ENCODE measurements at regions not wholly inside any gene's neighbourhood (a gene's known extent, or its start where the extent isn't known, plus 50 kb on each side); places are given as distances from the start of the nearest gene placed in this dataset.

DNA sequence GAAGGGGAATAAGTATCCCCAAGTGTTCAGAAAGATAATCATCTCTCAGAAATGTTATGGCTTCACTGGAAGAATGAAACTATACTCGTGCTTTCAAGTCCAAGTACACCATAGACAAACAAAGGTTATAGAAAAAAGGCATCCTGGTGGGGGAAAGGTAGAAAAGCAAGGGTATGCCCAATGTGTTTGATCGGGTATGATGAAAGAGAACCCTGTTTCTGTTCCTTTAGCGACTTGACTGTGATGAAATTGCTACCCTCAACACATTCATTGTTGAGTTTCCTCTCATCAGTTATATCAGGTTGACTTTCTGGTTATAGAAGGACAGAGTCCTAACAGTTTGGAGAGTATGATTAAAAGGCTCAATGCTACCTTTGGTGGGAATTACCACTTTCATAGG lies 464.3 kb downstream of the GRXCR1 start:
- H3K36me3 ChIP-seq (ENCODE audit: insufficient read depth, insufficient read length, low read length), result no peaks in the 10 kb centered on the region
- no peak overlapping the region for H3K4me3 ChIP-seq (ENCODE audit: insufficient read length, low read depth)
- no peak for DNase-seq (ENCODE audit: low read depth, low spot score)
- no peak overlapping the region for H3K9ac ChIP-seq (ENCODE audit: insufficient read length, low read depth)
- H3K27me3 ChIP-seq (ENCODE audit: insufficient read depth, insufficient read length), result no peaks in the 10 kb centered on the region
- TF ChIP-seq SUZ12 (IDR thresholded peaks at IDR 0.05; ENCODE audit: extremely low read depth, insufficient read depth, insufficient read length), result no peak
- TF ChIP-seq YY1 (IDR thresholded peaks at IDR 0.05; ENCODE audit: insufficient read depth, insufficient read length), result no peak
- TF ChIP-seq ZNF274 (IDR thresholded peaks at IDR 0.05; ENCODE audit: low read depth, low read length), result no peak
- H3K9me3 ChIP-seq (ENCODE audit: insufficient read depth, low read length), result no peaks in the 10 kb centered on the region
- no peaks in the 10 kb centered on the region for H3K4me1 ChIP-seq (ENCODE audit: insufficient read depth, insufficient read length)

- H3K4me1 ChIP-seq (ENCODE audit: insufficient read depth, insufficient read length), result no peaks in the 10 kb centered on the region
- TF ChIP-seq YY1 (IDR thresholded peaks at IDR 0.05; ENCODE audit: insufficient read depth, insufficient read length) (no peak), SUZ12 (IDR thresholded peaks at IDR 0.05; ENCODE audit: extremely low read depth, insufficient read depth, insufficient read length) (no peak), ZNF274 (IDR thresholded peaks at IDR 0.05; ENCODE audit: low read depth, low read length) (no peak)
- H3K9ac ChIP-seq (ENCODE audit: insufficient read length, low read depth), result no peak overlapping the region
- no peaks in the 10 kb centered on the region for H3K27me3 ChIP-seq (ENCODE audit: insufficient read depth, insufficient read length)
- no peaks in the 10 kb centered on the region for H3K9me3 ChIP-seq (ENCODE audit: insufficient read depth, low read length)
- no peak overlapping the region for H3K4me3 ChIP-seq (ENCODE audit: insufficient read length, low read depth)
- H3K36me3 ChIP-seq (ENCODE audit: insufficient read depth, insufficient read length, low read length), result no peaks in the 10 kb centered on the region
- DNase-seq (ENCODE audit: low read depth, low spot score), result no peak
Observed at GRCh38 chr4:43357252-43357974, 464.9 kb downstream of the GRXCR1 start.

DNA sequence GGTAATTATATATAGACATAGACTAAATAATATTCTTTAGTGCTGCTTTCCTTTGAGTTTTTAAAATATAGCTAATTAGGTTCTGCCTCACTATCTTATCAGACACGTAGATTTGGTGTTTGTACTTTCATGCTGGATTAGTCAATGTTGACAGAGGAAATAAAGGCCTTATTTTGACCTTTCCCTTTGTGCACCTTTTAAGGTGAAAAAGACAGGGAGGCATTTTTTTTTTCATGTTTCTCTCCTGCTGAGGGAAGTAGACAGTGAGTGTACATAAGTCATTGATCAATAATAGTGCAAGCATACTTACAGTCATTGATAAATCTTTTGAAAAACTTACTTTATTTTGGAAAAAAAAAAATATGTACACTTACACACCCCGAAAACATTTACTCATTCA lies 467.8 kb downstream of the GRXCR1 start:
- Histone ChIP-seq H3K4me1 (ENCODE audit: insufficient read depth, insufficient read length) (no peaks in the 10 kb centered on the region), H3K36me3 (ENCODE audit: insufficient read depth, insufficient read length, low read length) (no peaks in the 10 kb centered on the region), H3K9ac (ENCODE audit: insufficient read length, low read depth) (no peak overlapping the region), H3K27me3 (ENCODE audit: insufficient read depth, insufficient read length) (no peaks in the 10 kb centered on the region), H3K4me3 (ENCODE audit: insufficient read length, low read depth) (no peak overlapping the region), H3K9me3 (ENCODE audit: insufficient read depth, low read length) (no peaks in the 10 kb centered on the region)
- TF ChIP-seq SUZ12 (IDR thresholded peaks at IDR 0.05; ENCODE audit: extremely low read depth, insufficient read depth, insufficient read length) (no peak), ZNF274 (IDR thresholded peaks at IDR 0.05; ENCODE audit: low read depth, low read length) (no peak), YY1 (IDR thresholded peaks at IDR 0.05; ENCODE audit: insufficient read depth, insufficient read length) (no peak)
- DNase-seq (ENCODE audit: low read depth, low spot score), result no peak

DNA sequence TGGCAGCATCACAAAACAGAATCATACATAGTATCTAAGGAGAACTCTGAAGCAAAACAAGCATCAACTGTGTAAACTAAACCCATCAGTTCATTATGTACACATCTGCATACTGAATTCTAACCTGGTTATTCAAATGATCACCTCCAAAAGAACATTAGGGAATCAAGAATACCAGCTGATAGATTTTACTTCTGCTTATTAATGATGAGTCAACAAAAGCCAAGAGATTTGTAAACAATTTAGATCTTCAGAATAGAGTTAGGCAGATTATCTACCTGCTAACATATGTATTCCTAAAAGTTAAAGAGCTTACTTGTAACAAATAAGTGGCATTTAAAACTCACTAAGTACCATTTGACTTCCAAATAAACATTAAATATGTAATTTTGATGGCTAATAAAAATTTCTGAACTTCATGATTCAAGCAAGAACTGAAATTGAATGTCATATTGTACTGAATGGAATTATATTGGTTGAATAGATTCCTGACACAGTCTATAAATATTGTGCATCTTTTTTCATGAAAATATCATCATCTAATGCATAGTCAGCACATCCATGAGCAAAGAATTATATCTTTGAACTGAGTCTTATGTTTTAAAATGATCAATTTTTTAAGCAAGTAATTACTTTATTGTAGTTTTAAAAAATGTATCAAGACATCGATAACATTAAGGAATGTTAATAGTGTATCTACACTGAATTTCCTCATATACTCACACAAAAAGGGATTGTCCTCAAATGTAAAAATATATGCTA lies 470.5 kb downstream of the GRXCR1 start:
- no peaks in the 10 kb centered on the region for H3K4me1 ChIP-seq (ENCODE audit: insufficient read depth, insufficient read length)
- H3K27me3 ChIP-seq (ENCODE audit: insufficient read depth, insufficient read length), result no peaks in the 10 kb centered on the region
- no peak for DNase-seq (ENCODE audit: low read depth, low spot score)
- H3K9me3 ChIP-seq (ENCODE audit: insufficient read depth, low read length), result no peaks in the 10 kb centered on the region
- H3K9ac ChIP-seq (ENCODE audit: insufficient read length, low read depth), result no peak overlapping the region
- TF ChIP-seq YY1 (IDR thresholded peaks at IDR 0.05; ENCODE audit: insufficient read depth, insufficient read length), result no peak
- TF ChIP-seq SUZ12 (IDR thresholded peaks at IDR 0.05; ENCODE audit: extremely low read depth, insufficient read depth, insufficient read length), result no peak
- no peak for TF ChIP-seq ZNF274 (IDR thresholded peaks at IDR 0.05; ENCODE audit: low read depth, low read length)
- no peaks in the 10 kb centered on the region for H3K36me3 ChIP-seq (ENCODE audit: insufficient read depth, insufficient read length, low read length)
- H3K4me3 ChIP-seq (ENCODE audit: insufficient read length, low read depth), result no peak overlapping the region

- Histone ChIP-seq H3K4me1 (ENCODE audit: insufficient read depth, insufficient read length) (no peaks in the 10 kb centered on the region), H3K9me3 (ENCODE audit: insufficient read depth, low read length) (no peaks in the 10 kb centered on the region), H3K4me3 (ENCODE audit: insufficient read length, low read depth) (no peak overlapping the region), H3K36me3 (ENCODE audit: insufficient read depth, insufficient read length, low read length) (no peaks in the 10 kb centered on the region), H3K9ac (ENCODE audit: insufficient read length, low read depth) (no peak overlapping the region), H3K27me3 (ENCODE audit: insufficient read depth, insufficient read length) (no peaks in the 10 kb centered on the region)
- no peak for TF ChIP-seq YY1 (IDR thresholded peaks at IDR 0.05; ENCODE audit: insufficient read depth, insufficient read length)
- TF ChIP-seq SUZ12 (IDR thresholded peaks at IDR 0.05; ENCODE audit: extremely low read depth, insufficient read depth, insufficient read length), result no peak
- DNase-seq (ENCODE audit: low read depth, low spot score), result no peak
Observed at GRCh38 chr4:43369036-43369594, 476.6 kb downstream of the GRXCR1 start.

- no peaks in the 10 kb centered on the region for H3K36me3 ChIP-seq (ENCODE audit: insufficient read depth, insufficient read length, low read length)
- H3K9me3 ChIP-seq (ENCODE audit: insufficient read depth, low read length), result no peaks in the 10 kb centered on the region
- TF ChIP-seq SUZ12 (IDR thresholded peaks at IDR 0.05; ENCODE audit: extremely low read depth, insufficient read depth, insufficient read length) (no peak), ZNF274 (IDR thresholded peaks at IDR 0.05; ENCODE audit: low read depth, low read length) (no peak), YY1 (IDR thresholded peaks at IDR 0.05; ENCODE audit: insufficient read depth, insufficient read length) (no peak)
- no peaks in the 10 kb centered on the region for H3K4me1 ChIP-seq (ENCODE audit: insufficient read depth, insufficient read length)
- no peaks in the 10 kb centered on the region for H3K27me3 ChIP-seq (ENCODE audit: insufficient read depth, insufficient read length)
- no peak overlapping the region for H3K4me3 ChIP-seq (ENCODE audit: insufficient read length, low read depth)
- no peak for DNase-seq (ENCODE audit: low read depth, low spot score)
- H3K9ac ChIP-seq (ENCODE audit: insufficient read length, low read depth), result no peak overlapping the region
Observed at GRCh38 chr4:43373201-43373600, 480.7 kb downstream of the GRXCR1 start.

DNA sequence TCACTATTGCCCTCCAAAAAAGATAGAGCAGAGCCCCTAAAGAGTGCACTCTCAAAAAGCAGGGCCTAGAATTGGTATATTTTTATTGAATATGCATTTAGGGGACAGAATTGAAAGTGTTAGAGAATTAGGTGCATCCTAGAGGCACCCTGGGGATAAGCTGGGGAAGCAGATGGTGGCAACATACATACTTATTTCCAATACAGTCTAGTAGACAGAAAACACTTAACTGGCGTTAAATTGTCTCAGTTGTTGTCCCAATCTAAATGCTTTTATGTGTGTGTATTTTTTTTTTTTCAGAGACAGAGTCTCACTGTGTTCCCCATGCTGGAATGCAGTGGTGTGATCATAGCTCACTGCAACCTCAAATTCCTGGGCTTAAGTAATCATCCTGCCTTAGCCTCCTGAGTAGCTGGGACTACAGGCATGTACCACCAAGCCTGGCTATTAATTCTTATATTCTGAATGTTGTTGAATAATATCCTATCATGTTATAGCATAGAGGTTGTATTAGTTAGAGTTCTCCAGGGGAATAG lies 481.8 kb downstream of the GRXCR1 start:
- no peak for TF ChIP-seq SUZ12 (IDR thresholded peaks at IDR 0.05; ENCODE audit: extremely low read depth, insufficient read depth, insufficient read length)
- TF ChIP-seq YY1 (IDR thresholded peaks at IDR 0.05; ENCODE audit: insufficient read depth, insufficient read length), result no peak
- Histone ChIP-seq H3K4me3 (ENCODE audit: insufficient read length, low read depth) (no peak overlapping the region), H3K4me1 (ENCODE audit: insufficient read depth, insufficient read length) (no peaks in the 10 kb centered on the region), H3K9ac (ENCODE audit: insufficient read length, low read depth) (no peak overlapping the region), H3K9me3 (ENCODE audit: insufficient read depth, low read length) (no peaks in the 10 kb centered on the region), H3K36me3 (ENCODE audit: insufficient read depth, insufficient read length, low read length) (no peaks in the 10 kb centered on the region), H3K27me3 (ENCODE audit: insufficient read depth, insufficient read length) (no peaks in the 10 kb centered on the region)
- DNase-seq (ENCODE audit: low read depth, low spot score), result no peak
